Activated naive CD4-positive, alpha-beta T cell (primary cell): ENCODE measurements at regions not wholly inside any gene's neighbourhood (a gene's known extent, or its start where the extent isn't known, plus 50 kb on each side); places are given as distances from the start of the nearest gene placed in this dataset.

Source experiments
- DNase-seq, 4 experiments: peaks; one replicate each; lab custom pipeline; 2025; lab: John Stamatoyannopoulos, UW

- no peak for DNase-seq
Measured at GRCh38 chr6:129920103-129920798, 59.1 kb upstream of the TMEM244 start.

- DNase-seq = no peak
Measured at GRCh38 chr6:129911732-129912131, 50.6 kb upstream of the TMEM244 start.
